ENCODE measurements at regions not wholly inside any gene's neighbourhood (a gene's known extent, or its start where the extent isn't known, plus 50 kb on each side); places are given as distances from the start of the nearest gene placed in this dataset.

- intact Hi-C loops (cut with DNase I), result no loop called here
- Histone ChIP-seq H3K27ac (ENCODE audit: low read depth in 1 of 2, low read length in 2 of 2) (no peak overlapping the region), H3K9me3 (ENCODE audit: control insufficient read depth, low read length) (no peaks in the 10 kb centered on the region), H3K27me3 (ENCODE audit: control insufficient read depth in 1 of 2, insufficient read depth in 2 of 2, low read length in 1 of 2) (no peaks in the 10 kb centered on the region), H3K36me3 (ENCODE audit: control insufficient read depth in 1 of 2, insufficient read depth in 2 of 2, low read length in 1 of 2) (no peaks in the 10 kb centered on the region), H3K4me3 (ENCODE audit: low read length in 2 of 2) (no peak overlapping the region), H3K4me1 (ENCODE audit: control insufficient read depth in 1 of 2, insufficient read depth in 2 of 2, low read length in 2 of 2) (no peaks in the 10 kb centered on the region)
- DNase-seq (no peak), ATAC-seq (ENCODE audit: low FRiP score) (no peak)
- 67 to 77% methylated on average over 3 of the region's 3 CpGs for WGBS, 2 donors
These were observed 266.7 kb upstream of the PHF14 start for GRCh38 chr7:10706875-10707493.

- Histone ChIP-seq H3K4me3 (ENCODE audit: low read length in 2 of 2) (no peak overlapping the region), H3K4me1 (ENCODE audit: control insufficient read depth in 1 of 2, insufficient read depth in 2 of 2, low read length in 2 of 2) (no peaks in the 10 kb centered on the region), H3K36me3 (ENCODE audit: control insufficient read depth in 1 of 2, insufficient read depth in 2 of 2, low read length in 1 of 2) (no peaks in the 10 kb centered on the region), H3K27me3 (ENCODE audit: control insufficient read depth in 1 of 2, insufficient read depth in 2 of 2, low read length in 1 of 2) (no peaks in the 10 kb centered on the region), H3K27ac (ENCODE audit: low read depth in 1 of 2, low read length in 2 of 2) (no peak overlapping the region), H3K9me3 (ENCODE audit: control insufficient read depth, low read length) (no peaks in the 10 kb centered on the region)
- DNase-seq (no peak), ATAC-seq (ENCODE audit: low FRiP score) (no peak)
- 8 to 54% methylated on average over 1 of the region's 1 CpG for WGBS, 2 donors
- intact Hi-C loops (cut with DNase I), result no loop called here
These were observed 266.2 kb upstream of the PHF14 start for GRCh38 chr7:10707519-10707918.

GRCh38 chr7:10708447-10708846 is 265.2 kb upstream of the PHF14 start:
- H3K36me3 ChIP-seq (ENCODE audit: control insufficient read depth in 1 of 2, insufficient read depth in 2 of 2, low read length in 1 of 2), result no peaks in the 10 kb centered on the region
- no peak overlapping the region for H3K27ac ChIP-seq (ENCODE audit: low read depth in 1 of 2, low read length in 2 of 2)
- 32 to 37% methylated on average over 5 of the region's 5 CpGs for WGBS, 2 donors
- no peak overlapping the region for H3K4me3 ChIP-seq (ENCODE audit: low read length in 2 of 2)
- DNase-seq, result no peak
- no peaks in the 10 kb centered on the region for H3K9me3 ChIP-seq (ENCODE audit: control insufficient read depth, low read length)
- H3K27me3 ChIP-seq (ENCODE audit: control insufficient read depth in 1 of 2, insufficient read depth in 2 of 2, low read length in 1 of 2), result no peaks in the 10 kb centered on the region
- intact Hi-C loops (cut with DNase I), result no loop called here
- H3K4me1 ChIP-seq (ENCODE audit: control insufficient read depth in 1 of 2, insufficient read depth in 2 of 2, low read length in 2 of 2), result no peaks in the 10 kb centered on the region
- no peak for ATAC-seq (ENCODE audit: low FRiP score)

- intact Hi-C loops (cut with DNase I), result no loop called here
- Histone ChIP-seq H3K27me3 (ENCODE audit: control insufficient read depth in 1 of 2, insufficient read depth in 2 of 2, low read length in 1 of 2) (no peaks in the 10 kb centered on the region), H3K27ac (ENCODE audit: low read depth in 1 of 2, low read length in 2 of 2) (no peak overlapping the region), H3K4me1 (ENCODE audit: control insufficient read depth in 1 of 2, insufficient read depth in 2 of 2, low read length in 2 of 2) (no peaks in the 10 kb centered on the region), H3K9me3 (ENCODE audit: control insufficient read depth, low read length) (no peaks in the 10 kb centered on the region), H3K36me3 (ENCODE audit: control insufficient read depth in 1 of 2, insufficient read depth in 2 of 2, low read length in 1 of 2) (no peaks in the 10 kb centered on the region), H3K4me3 (ENCODE audit: low read length in 2 of 2) (no peak overlapping the region)
- ATAC-seq (ENCODE audit: low FRiP score) (no peak), DNase-seq (no peak)
- 73 to 77% methylated on average over 5 of the region's 5 CpGs for WGBS, 2 donors
These were observed 254.9 kb upstream of the PHF14 start for GRCh38 chr7:10718768-10719167.

GRCh38 chr7:10720042-10720441 is 253.6 kb upstream of the PHF14 start:
- intact Hi-C loops (cut with DNase I), result no loop called here
- DNase-seq (no peak), ATAC-seq (ENCODE audit: low FRiP score) (no peak)
- no peak overlapping the region for H3K27ac ChIP-seq (ENCODE audit: low read depth in 1 of 2, low read length in 2 of 2)
- H3K27me3 ChIP-seq (ENCODE audit: control insufficient read depth in 1 of 2, insufficient read depth in 2 of 2, low read length in 1 of 2), result no peaks in the 10 kb centered on the region
- no peaks in the 10 kb centered on the region for H3K36me3 ChIP-seq (ENCODE audit: control insufficient read depth in 1 of 2, insufficient read depth in 2 of 2, low read length in 1 of 2)
- H3K9me3 ChIP-seq (ENCODE audit: control insufficient read depth, low read length), result no peaks in the 10 kb centered on the region
- H3K4me3 ChIP-seq (ENCODE audit: low read length in 2 of 2), result no peak overlapping the region
- H3K4me1 ChIP-seq (ENCODE audit: control insufficient read depth in 1 of 2, insufficient read depth in 2 of 2, low read length in 2 of 2), result no peaks in the 10 kb centered on the region

- ATAC-seq (ENCODE audit: low FRiP score), result no peak
- H3K27ac ChIP-seq (ENCODE audit: low read depth in 1 of 2, low read length in 2 of 2), result no peak overlapping the region
- no peaks in the 10 kb centered on the region for H3K27me3 ChIP-seq (ENCODE audit: control insufficient read depth in 1 of 2, insufficient read depth in 2 of 2, low read length in 1 of 2)
- intact Hi-C loops (cut with DNase I), result no loop called here
- WGBS, 2 donors, result 78 to 84% methylated on average over 3 of the region's 3 CpGs
- H3K4me1 ChIP-seq (ENCODE audit: control insufficient read depth in 1 of 2, insufficient read depth in 2 of 2, low read length in 2 of 2), result no peaks in the 10 kb centered on the region
- no peak for DNase-seq
- no peak overlapping the region for H3K4me3 ChIP-seq (ENCODE audit: low read length in 2 of 2)
- no peaks in the 10 kb centered on the region for H3K9me3 ChIP-seq (ENCODE audit: control insufficient read depth, low read length)
- H3K36me3 ChIP-seq (ENCODE audit: control insufficient read depth in 1 of 2, insufficient read depth in 2 of 2, low read length in 1 of 2), result no peaks in the 10 kb centered on the region
These were observed 252.4 kb upstream of the PHF14 start for GRCh38 chr7:10721289-10721688.

- Histone ChIP-seq H3K27ac (ENCODE audit: low read depth in 1 of 2, low read length in 2 of 2) (no peak overlapping the region), H3K4me1 (ENCODE audit: control insufficient read depth in 1 of 2, insufficient read depth in 2 of 2, low read length in 2 of 2) (no peaks in the 10 kb centered on the region), H3K27me3 (ENCODE audit: control insufficient read depth in 1 of 2, insufficient read depth in 2 of 2, low read length in 1 of 2) (no peaks in the 10 kb centered on the region), H3K9me3 (ENCODE audit: control insufficient read depth, low read length) (peaks cover 2% of the 10 kb centered on the region), H3K36me3 (ENCODE audit: control insufficient read depth in 1 of 2, insufficient read depth in 2 of 2, low read length in 1 of 2) (no peaks in the 10 kb centered on the region), H3K4me3 (ENCODE audit: low read length in 2 of 2) (no peak overlapping the region)
- ATAC-seq (ENCODE audit: low FRiP score), result no peak
- intact Hi-C loops (cut with DNase I), result no loop called here
- DNase-seq, result no peak
- 27 to 61% methylated on average over 1 of the region's 1 CpG for WGBS, 2 donors
These were observed 249.8 kb upstream of the PHF14 start for GRCh38 chr7:10723832-10724231.

GRCh38 chr7:10724449-10724848 is 249.2 kb upstream of the PHF14 start:
- intact Hi-C loops (cut with DNase I), result no loop called here
- Histone ChIP-seq H3K36me3 (ENCODE audit: control insufficient read depth in 1 of 2, insufficient read depth in 2 of 2, low read length in 1 of 2) (no peaks in the 10 kb centered on the region), H3K27me3 (ENCODE audit: control insufficient read depth in 1 of 2, insufficient read depth in 2 of 2, low read length in 1 of 2) (no peaks in the 10 kb centered on the region), H3K9me3 (ENCODE audit: control insufficient read depth, low read length) (peaks cover 2% of the 10 kb centered on the region), H3K4me1 (ENCODE audit: control insufficient read depth in 1 of 2, insufficient read depth in 2 of 2, low read length in 2 of 2) (no peaks in the 10 kb centered on the region), H3K4me3 (ENCODE audit: low read length in 2 of 2) (no peak overlapping the region), H3K27ac (ENCODE audit: low read depth in 1 of 2, low read length in 2 of 2) (no peak overlapping the region)
- ATAC-seq (ENCODE audit: low FRiP score) (no peak), DNase-seq (no peak)
- WGBS, 2 donors, result 36 to 45% methylated on average over 1 of the region's 1 CpG

GRCh38 chr7:10727636-10728035 is 246.0 kb upstream of the PHF14 start:
- DNase-seq, result no peak
- WGBS, 2 donors, result 75 to 82% methylated on average over 5 of the region's 5 CpGs
- intact Hi-C loops (cut with DNase I), result no loop called here

More at GRCh38 chr7:10727636-10728035, 246.0 kb upstream of the PHF14 start:
- Histone ChIP-seq H3K27ac (ENCODE audit: low read depth in 1 of 2, low read length in 2 of 2) (no peak overlapping the region), H3K36me3 (ENCODE audit: control insufficient read depth in 1 of 2, insufficient read depth in 2 of 2, low read length in 1 of 2) (no peaks in the 10 kb centered on the region), H3K4me3 (ENCODE audit: low read length in 2 of 2) (no peak overlapping the region), H3K9me3 (ENCODE audit: control insufficient read depth, low read length) (peaks cover 4% of the 10 kb centered on the region), H3K4me1 (ENCODE audit: control insufficient read depth in 1 of 2, insufficient read depth in 2 of 2, low read length in 2 of 2) (no peaks in the 10 kb centered on the region), H3K27me3 (ENCODE audit: control insufficient read depth in 1 of 2, insufficient read depth in 2 of 2, low read length in 1 of 2) (no peaks in the 10 kb centered on the region)
- no peak for ATAC-seq (ENCODE audit: low FRiP score)

All from aorta (tissue), 5 donors.